ENCODE measurements at regions not wholly inside any gene's neighbourhood (a gene's known extent, or its start where the extent isn't known, plus 50 kb on each side); places are given as distances from the start of the nearest gene placed in this dataset.

- TF ChIP-seq CTCF (IDR thresholded peaks at IDR 0.05 in 8 of 11, conservative IDR thresholded peaks at IDR 0.05 in 3 of 11) = no peak
- no peak for TF ChIP-seq POLR2AphosphoS5 (IDR thresholded peaks at IDR 0.05)
- H3K27ac ChIP-seq = no peak overlapping the region
- no peak for DNase-seq
- no peaks in the 10 kb centered on the region for H3K27me3 ChIP-seq (replicated peaks in 1 of 7)
- H3K4me3 ChIP-seq = no peak overlapping the region
- no peaks in the 10 kb centered on the region for H3K4me1 ChIP-seq
- H3K9me3 ChIP-seq = no peaks in the 10 kb centered on the region
- intact Hi-C loops (cut with DNase I; ENCODE audit: low total_unique reads) = no loop called here
- no peaks in the 10 kb centered on the region for H3K36me3 ChIP-seq
These were observed 559.1 kb downstream of the CETN3 start for GRCh38 chr5:89850513-89850865.

GRCh38 chr5:89849830-89850512, 559.6 kb downstream of the CETN3 start:
- Histone ChIP-seq H3K27me3 (replicated peaks in 1 of 7) (no peaks in the 10 kb centered on the region), H3K36me3 (no peaks in the 10 kb centered on the region), H3K27ac (no peak overlapping the region), H3K9me3 (no peaks in the 10 kb centered on the region), H3K4me1 (no peaks in the 10 kb centered on the region), H3K4me3 (no peak overlapping the region)
- intact Hi-C loops (cut with DNase I; ENCODE audit: low total_unique reads) = no loop called here
- WGBS, 5 donors = 50 to 81% (median 71%) methylated on average over 1 of the region's 1 CpG
- no peak for DNase-seq
- no peak for TF ChIP-seq CTCF (IDR thresholded peaks at IDR 0.05 in 8 of 11, conservative IDR thresholded peaks at IDR 0.05 in 3 of 11)
- TF ChIP-seq POLR2AphosphoS5 (IDR thresholded peaks at IDR 0.05) = no peak
- no peak for TF ChIP-seq POLR2A (IDR thresholded peaks at IDR 0.05)

- Histone ChIP-seq H3K36me3 (no peaks in the 10 kb centered on the region), H3K4me1 (no peaks in the 10 kb centered on the region), H3K4me3 (no peak overlapping the region), H3K27me3 (replicated peaks in 1 of 7) (no peaks in the 10 kb centered on the region), H3K27ac (no peak overlapping the region), H3K9me3 (no peaks in the 10 kb centered on the region)
- intact Hi-C loops (cut with DNase I; ENCODE audit: low total_unique reads) = no loop called here
- 77 to 91% (median 83%) methylated on average over 4 of the region's 4 CpGs for WGBS, 5 donors
- no peak for DNase-seq
- TF ChIP-seq POLR2AphosphoS5 (IDR thresholded peaks at IDR 0.05) (no peak), POLR2A (IDR thresholded peaks at IDR 0.05) (no peak), CTCF (IDR thresholded peaks at IDR 0.05 in 8 of 11, conservative IDR thresholded peaks at IDR 0.05 in 3 of 11) (no peak)
These were observed 561.8 kb downstream of the CETN3 start for GRCh38 chr5:89847743-89848142.

- TF ChIP-seq POLR2A (IDR thresholded peaks at IDR 0.05) (no peak), POLR2AphosphoS5 (IDR thresholded peaks at IDR 0.05) (no peak), CTCF (IDR thresholded peaks at IDR 0.05 in 8 of 11, conservative IDR thresholded peaks at IDR 0.05 in 3 of 11) (no peak)
- Histone ChIP-seq H3K27ac (no peak overlapping the region), H3K9me3 (no peaks in the 10 kb centered on the region), H3K4me1 (no peaks in the 10 kb centered on the region), H3K36me3 (no peaks in the 10 kb centered on the region), H3K4me3 (no peak overlapping the region), H3K27me3 (replicated peaks in 1 of 7) (no peaks in the 10 kb centered on the region)
- DNase-seq = no peak
- intact Hi-C loops (cut with DNase I; ENCODE audit: low total_unique reads) = no loop called here
These were observed 565.0 kb downstream of the CETN3 start for GRCh38 chr5:89844548-89844947.

Measured in spleen (tissue), 11 donors.